ENCODE measurements at regions not wholly inside any gene's neighbourhood (a gene's known extent, or its start where the extent isn't known, plus 50 kb on each side); places are given as distances from the start of the nearest gene placed in this dataset.

- TF ChIP-seq ZNF462 (CRISPR knock-in tag; IDR thresholded peaks at IDR 0.05) = no peak
- no peak for TF ChIP-seq NANOG (IDR thresholded peaks at IDR 0.05; ENCODE audit: borderline replicate concordance)
- TF ChIP-seq STAT1 (IDR thresholded peaks at IDR 0.05; ENCODE audit: unreplicated experiment) = no peak
- TF ChIP-seq ETS1 (IDR thresholded peaks at IDR 0.05) = no peak
- H3K79me2 ChIP-seq (replicated peaks; ENCODE audit: insufficient read depth) = no peaks in the 10 kb centered on the region
- Mint-ChIP-seq H3K4me3 (no peak overlapping the region), H3K27ac (no peak overlapping the region), H3K9me3 (peaks cover 20% of the 10 kb centered on the region), H3K27me3 (ENCODE audit: insufficient read depth, low read depth, poor library complexity) (peaks cover 5% of the 10 kb centered on the region), H3K36me3 (ENCODE audit: low read depth) (peaks cover 5% of the 10 kb centered on the region; the same call in 2 of the 3 replicates), H3K4me1 (peaks cover 2% of the 10 kb centered on the region; the same call in 1 of the 3 replicates)
- no peak overlapping the region for H3K27ac ChIP-seq (ENCODE audit: low read depth)
- H3K4me1 ChIP-seq (ENCODE audit: insufficient read depth) = no peaks in the 10 kb centered on the region
- H2AFZ ChIP-seq = no peak overlapping the region
- no peak overlapping the region for H3K4me3 ChIP-seq
- no peaks in the 10 kb centered on the region for H3K9me2 ChIP-seq (ENCODE audit: insufficient read depth)
- no peak overlapping the region for H3K4me2 ChIP-seq
- no peaks in the 10 kb centered on the region for H4K20me1 ChIP-seq (replicated peaks; ENCODE audit: insufficient read depth)
- no peaks in the 10 kb centered on the region for H3K27me3 ChIP-seq (ENCODE audit: insufficient read depth)
- ATAC-seq (peak; percentile 75), DNase-seq (ENCODE audit: low spot score) (no peak)
- no peaks in the 10 kb centered on the region for H3K36me3 ChIP-seq (ENCODE audit: insufficient read depth)
- H3F3A ChIP-seq (replicated peaks; ENCODE audit: low read depth) = no peaks in the 10 kb centered on the region
These were observed 122.3 kb downstream of the BRD1 start for GRCh38 chr22:49705216-49705971.

All from GM23338 (cell line).